Thyroid gland (tissue), 4 donors: ENCODE measurements at regions not wholly inside any gene's neighbourhood (a gene's known extent, or its start where the extent isn't known, plus 50 kb on each side); places are given as distances from the start of the nearest gene placed in this dataset.

Experiments used
- DNase-seq, 2 donors: peaks; one replicate each; pipeline ENCODE4 v3.0.0-alpha.2; 2019
- H3K27ac ChIP-seq, 3 donors: fragments of 200-600 bp; sonication (generic); 1 replicate in 2 of 3; 2 replicates in 1 of 3; pipeline ENCODE4 v1.5.1; 2016 to 2019; ENCODE audit warnings: mild to moderate bottlenecking in 1 of 3, moderate library complexity in 1 of 3
- H3K27me3 ChIP-seq: fragments of 200-600 bp; sonication (generic); one replicate; pipeline ENCODE4 v1.5.1; 2019
- H3K36me3 ChIP-seq, 2 donors: fragments of 200-600 bp; sonication (generic); one replicate each; pipeline ENCODE4 v1.5.1; 2016 to 2019
- H3K4me1 ChIP-seq, 2 donors: fragments of 200-600 bp; sonication (generic); one replicate each; pipeline ENCODE4 v1.5.1; 2017 to 2019
- H3K4me3 ChIP-seq, 3 donors: fragments of 200-600 bp; sonication (generic); replicated peaks in 1 of 3; 1 replicate in 2 of 3; 2 replicates in 1 of 3; pipeline ENCODE4 v1.5.1; 2016; ENCODE audit warnings: mild to moderate bottlenecking in 1 of 3
- H3K9me3 ChIP-seq: fragments of 200-600 bp; sonication (generic); one replicate; pipeline ENCODE4 v1.5.1; 2017
- CTCF ChIP-seq, 6 experiments: fragments of 200-600 bp in 3 of 6; fragments of 450-650 bp in 3 of 6; sonication (generic) in 3 of 6; IDR thresholded peaks; one replicate each; pipeline ENCODE4 v1.5.1; 2016 to 2019; ENCODE audit warnings: antibody characterized with exemption in 6 of 6, mild to moderate bottlenecking in 2 of 6, inconsistent platforms in 1 of 6, moderate library complexity in 1 of 6
- POLR2A ChIP-seq, 2 donors: fragments of 450-650 bp; IDR thresholded peaks; one replicate each; pipeline ENCODE4 v1.6.1; 2017; ENCODE audit warnings: antibody characterized with exemption in 2 of 2, mild to moderate bottlenecking in 2 of 2, moderate library complexity in 1 of 2
- WGBS, 2 donors: methylation state at CpG; one replicate each; pipeline ENCODE4 v1.1.5; 2017; 5-methylcytosine and 5-hydroxymethylcytosine counted together
- intact Hi-C: fragments of 100-400 bp; cut with DNase I; formaldehyde crosslinking; loops from one replicate; pipeline ENCODE4 v1.15.1; 2023

GRCh38 chr1:208604295-208604694 lies 360.1 kb upstream of the PLXNA2 start:
- 64 to 65% methylated on average over 4 of the region's 4 CpGs for WGBS, 2 donors
- TF ChIP-seq POLR2A (IDR thresholded peaks at IDR 0.05) (no peak), CTCF (IDR thresholded peaks at IDR 0.05) (no peak)
- Histone ChIP-seq H3K9me3 (no peaks in the 10 kb centered on the region), H3K4me1 (no peaks in the 10 kb centered on the region), H3K27ac (no peak overlapping the region), H3K27me3 (no peaks in the 10 kb centered on the region), H3K4me3 (no peak overlapping the region), H3K36me3 (no peaks in the 10 kb centered on the region)
- intact Hi-C loops: no loop called here
- no peak for DNase-seq

GRCh38 chr1:208606959-208607358 lies 362.8 kb upstream of the PLXNA2 start:
- TF ChIP-seq CTCF (IDR thresholded peaks at IDR 0.05) (no peak), POLR2A (IDR thresholded peaks at IDR 0.05) (no peak)
- Histone ChIP-seq H3K36me3 (no peaks in the 10 kb centered on the region), H3K4me3 (no peak overlapping the region), H3K9me3 (no peaks in the 10 kb centered on the region), H3K27ac (no peak overlapping the region), H3K4me1 (no peaks in the 10 kb centered on the region), H3K27me3 (no peaks in the 10 kb centered on the region)
- WGBS, 2 donors: 74 to 83% methylated on average over 3 of the region's 3 CpGs
- DNase-seq: no peak
- intact Hi-C loops: no loop called here

GRCh38 chr1:208607616-208608015 lies 363.4 kb upstream of the PLXNA2 start:
- intact Hi-C loops: no loop called here
- TF ChIP-seq CTCF (IDR thresholded peaks at IDR 0.05) (no peak), POLR2A (IDR thresholded peaks at IDR 0.05) (no peak)
- DNase-seq: no peak
- Histone ChIP-seq H3K36me3 (no peaks in the 10 kb centered on the region), H3K27me3 (no peaks in the 10 kb centered on the region), H3K27ac (no peak overlapping the region), H3K4me3 (no peak overlapping the region), H3K9me3 (no peaks in the 10 kb centered on the region), H3K4me1 (no peaks in the 10 kb centered on the region)
- WGBS, 2 donors: 88 to 94% methylated on average over 1 of the region's 1 CpG

- intact Hi-C loops: no loop called here
- Histone ChIP-seq H3K36me3 (no peaks in the 10 kb centered on the region), H3K4me1 (no peaks in the 10 kb centered on the region), H3K27ac (no peak overlapping the region), H3K9me3 (no peaks in the 10 kb centered on the region), H3K27me3 (no peaks in the 10 kb centered on the region), H3K4me3 (no peak overlapping the region)
- TF ChIP-seq CTCF (IDR thresholded peaks at IDR 0.05) (no peak), POLR2A (IDR thresholded peaks at IDR 0.05) (no peak)
- DNase-seq: no peak
- WGBS, 2 donors: 84 to 88% methylated on average over 2 of the region's 2 CpGs
Observed at GRCh38 chr1:208614610-208615009, 370.4 kb upstream of the PLXNA2 start.

GRCh38 chr1:208615371-208615770 lies 371.2 kb upstream of the PLXNA2 start:
- no peak overlapping the region for H3K4me3 ChIP-seq
- no peak for DNase-seq
- H3K27ac ChIP-seq: no peak overlapping the region
- no peaks in the 10 kb centered on the region for H3K27me3 ChIP-seq
- H3K36me3 ChIP-seq: no peaks in the 10 kb centered on the region
- intact Hi-C loops: no loop called here
- H3K4me1 ChIP-seq: no peaks in the 10 kb centered on the region
- TF ChIP-seq POLR2A (IDR thresholded peaks at IDR 0.05) (no peak), CTCF (IDR thresholded peaks at IDR 0.05) (no peak)
- H3K9me3 ChIP-seq: no peaks in the 10 kb centered on the region
